Activated CD8-positive, alpha-beta T cell treated with anti-CD3 and anti-CD28 coated beads for 36 hours (primary cell): ENCODE measurements at regions not wholly inside any gene's neighbourhood (a gene's known extent, or its start where the extent isn't known, plus 50 kb on each side); places are given as distances from the start of the nearest gene placed in this dataset.

Source experiments
- ATAC-seq: fragments of 200-7000 bp; cut with Tn5 transposase; one replicate; pipeline ENCODE4 v1.10.0; 2021; ENCODE audit warnings: mild to moderate bottlenecking, moderate library complexity
- CTCF ChIA-PET: fragments of 350-600 bp; sonication (Branson Sonifier 250); formaldehyde crosslinking; loops from one replicate; lab custom pipeline; 2021; ENCODE audit warnings: antibody characterized with exemption; lab: Charles Lee
- POLR2A ChIA-PET: fragments of 350-600 bp; sonication (Branson Sonifier 250); formaldehyde crosslinking; loops from one replicate; lab custom pipeline; 2021; ENCODE audit warnings: antibody characterized with exemption; lab: Charles Lee
- DNase-seq: peaks from one replicate; pipeline ENCODE4 v3.0.0-alpha.2; 2020
- H3K27ac Mint-ChIP-seq: one replicate; pipeline ENCODE4 v1.8.0; 2021; ENCODE audit warnings: mild to moderate bottlenecking, mixed read lengths
- H3K27me3 Mint-ChIP-seq: one replicate; pipeline ENCODE4 v1.8.0; 2021; ENCODE audit warnings: mixed read lengths
- H3K36me3 Mint-ChIP-seq: one replicate; pipeline ENCODE4 v1.8.0; 2021; ENCODE audit warnings: low read depth, mixed read lengths
- H3K4me1 Mint-ChIP-seq: one replicate; pipeline ENCODE4 v1.8.0; 2021; ENCODE audit warnings: low read depth, mixed read lengths
- H3K4me3 Mint-ChIP-seq: one replicate; pipeline ENCODE4 v1.8.0; 2021; ENCODE audit warnings: mild to moderate bottlenecking, moderate library complexity, mixed read lengths
- H3K9me3 Mint-ChIP-seq: one replicate; pipeline ENCODE4 v1.8.0; 2021; ENCODE audit warnings: mixed read lengths
- intact Hi-C: fragments of 100-400 bp; cut with micrococcal nuclease; formaldehyde crosslinking; loops from one replicate; pipeline ENCODE4 v1.10.0; 2022
- TF ChIP-seq, protein P1 (sequence below): fragments of 200-600 bp; IDR thresholded peaks from one replicate; pipeline ENCODE4 v1.8.0; 2022; ENCODE audit warnings: antibody characterized with exemption, mild to moderate bottlenecking

- intact Hi-C loops, result no loop called here
- no peaks in the 10 kb centered on the region for H3K36me3 Mint-ChIP-seq
- ChIA-PET POLR2A (no interaction called here), CTCF (no interaction called here)
- H3K9me3 Mint-ChIP-seq, result no peaks in the 10 kb centered on the region
- H3K4me1 Mint-ChIP-seq, result no peaks in the 10 kb centered on the region
- DNase-seq (no peak), ATAC-seq (no peak)
- no peaks in the 10 kb centered on the region for H3K27me3 Mint-ChIP-seq
- no peak overlapping the region for H3K27ac Mint-ChIP-seq
- no peak overlapping the region for H3K4me3 Mint-ChIP-seq
- TF ChIP-seq, protein P1, sequence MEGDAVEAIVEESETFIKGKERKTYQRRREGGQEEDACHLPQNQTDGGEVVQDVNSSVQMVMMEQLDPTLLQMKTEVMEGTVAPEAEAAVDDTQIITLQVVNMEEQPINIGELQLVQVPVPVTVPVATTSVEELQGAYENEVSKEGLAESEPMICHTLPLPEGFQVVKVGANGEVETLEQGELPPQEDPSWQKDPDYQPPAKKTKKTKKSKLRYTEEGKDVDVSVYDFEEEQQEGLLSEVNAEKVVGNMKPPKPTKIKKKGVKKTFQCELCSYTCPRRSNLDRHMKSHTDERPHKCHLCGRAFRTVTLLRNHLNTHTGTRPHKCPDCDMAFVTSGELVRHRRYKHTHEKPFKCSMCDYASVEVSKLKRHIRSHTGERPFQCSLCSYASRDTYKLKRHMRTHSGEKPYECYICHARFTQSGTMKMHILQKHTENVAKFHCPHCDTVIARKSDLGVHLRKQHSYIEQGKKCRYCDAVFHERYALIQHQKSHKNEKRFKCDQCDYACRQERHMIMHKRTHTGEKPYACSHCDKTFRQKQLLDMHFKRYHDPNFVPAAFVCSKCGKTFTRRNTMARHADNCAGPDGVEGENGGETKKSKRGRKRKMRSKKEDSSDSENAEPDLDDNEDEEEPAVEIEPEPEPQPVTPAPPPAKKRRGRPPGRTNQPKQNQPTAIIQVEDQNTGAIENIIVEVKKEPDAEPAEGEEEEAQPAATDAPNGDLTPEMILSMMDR, result no peak
These were observed 2089.7 kb upstream of the CELF4 start for GRCh38 chr18:39655341-39655740.

GRCh38 chr18:39653221-39653620, 2087.6 kb upstream of the CELF4 start:
- Mint-ChIP-seq H3K4me3 (no peak overlapping the region), H3K27ac (no peak overlapping the region), H3K36me3 (no peaks in the 10 kb centered on the region), H3K9me3 (no peaks in the 10 kb centered on the region), H3K4me1 (no peaks in the 10 kb centered on the region), H3K27me3 (no peaks in the 10 kb centered on the region)
- CTCF ChIA-PET, result no interaction called here
- DNase-seq (no peak), ATAC-seq (no peak)
- POLR2A ChIA-PET, result no interaction called here
- intact Hi-C loops, result no loop called here
- TF ChIP-seq, protein P1, result no peak

DNA sequence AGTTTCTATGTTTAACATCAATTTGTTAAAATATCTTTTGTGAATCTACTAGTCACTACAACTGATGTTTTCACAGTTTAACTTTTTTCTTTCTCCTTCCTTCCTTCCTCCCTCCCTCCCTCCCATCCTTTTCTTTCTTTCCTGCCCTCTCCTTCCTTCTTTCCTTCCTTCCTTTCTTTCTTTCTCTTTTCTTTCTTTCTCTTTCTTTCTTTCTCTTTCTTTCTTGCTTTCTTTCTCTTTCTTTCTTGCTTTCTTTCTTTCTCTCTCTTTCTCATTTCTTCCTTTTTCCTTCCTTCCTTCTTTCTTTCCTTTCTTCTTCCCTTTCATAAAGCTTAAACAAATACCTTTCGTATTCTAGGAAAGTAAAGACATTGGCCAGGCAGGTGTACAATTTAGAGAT, 2083.0 kb upstream of the CELF4 start:
- TF ChIP-seq, protein P1, result no peak
- Mint-ChIP-seq H3K36me3 (no peaks in the 10 kb centered on the region), H3K9me3 (peaks cover 1% of the 10 kb centered on the region), H3K27me3 (no peaks in the 10 kb centered on the region), H3K27ac (no peak overlapping the region), H3K4me1 (no peaks in the 10 kb centered on the region), H3K4me3 (no peak overlapping the region)
- intact Hi-C loops, result no loop called here
- DNase-seq (no peak), ATAC-seq (no peak)
- CTCF ChIA-PET, result no interaction called here
- POLR2A ChIA-PET, result no interaction called here

GRCh38 chr18:39647627-39648534, 2082.3 kb upstream of the CELF4 start:
- intact Hi-C loops, result no loop called here
- H3K4me1 Mint-ChIP-seq, result no peaks in the 10 kb centered on the region
- H3K9me3 Mint-ChIP-seq, result peaks cover 3% of the 10 kb centered on the region
- no peak overlapping the region for H3K4me3 Mint-ChIP-seq
- no peak overlapping the region for H3K27ac Mint-ChIP-seq
- TF ChIP-seq, protein P1, result no peak
- no peaks in the 10 kb centered on the region for H3K36me3 Mint-ChIP-seq
- H3K27me3 Mint-ChIP-seq, result no peaks in the 10 kb centered on the region
- ChIA-PET POLR2A (no interaction called here), CTCF (no interaction called here)
- ATAC-seq, result no peak
- DNase-seq, result no peak

DNA sequence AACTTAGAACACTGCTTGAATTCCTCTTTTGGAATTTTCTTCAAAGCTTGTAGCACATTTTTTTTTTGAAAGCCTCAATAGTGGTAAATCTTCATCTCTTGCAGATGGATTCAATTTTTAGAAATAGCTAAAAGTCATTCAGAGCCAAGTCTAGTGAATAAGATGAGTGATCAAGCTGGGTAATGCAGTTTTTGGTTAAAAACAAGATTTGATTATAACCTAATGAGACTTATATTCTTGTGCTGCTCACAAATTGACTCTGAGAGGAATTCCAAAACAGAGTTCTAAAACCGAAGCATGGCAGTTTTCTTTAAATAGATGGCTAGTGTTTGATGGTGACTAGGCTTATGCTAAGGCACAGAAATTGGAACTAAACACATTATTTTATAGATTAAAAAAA, 2072.6 kb upstream of the CELF4 start:
- ChIA-PET POLR2A (no interaction called here), CTCF (no interaction called here)
- H3K27me3 Mint-ChIP-seq, result no peaks in the 10 kb centered on the region
- TF ChIP-seq, protein P1, result no peak
- DNase-seq, result no peak
- intact Hi-C loops, result no loop called here
- no peak overlapping the region for H3K4me3 Mint-ChIP-seq
- peaks cover 2% of the 10 kb centered on the region for H3K9me3 Mint-ChIP-seq
- H3K4me1 Mint-ChIP-seq, result no peaks in the 10 kb centered on the region
- no peaks in the 10 kb centered on the region for H3K36me3 Mint-ChIP-seq
- no peak for ATAC-seq
- no peak overlapping the region for H3K27ac Mint-ChIP-seq
